Stimulated activated CD4-positive, alpha-beta T cell treated with anti-CD3 and anti-CD28 coated beads, Interleukin-4, amount 100 ng/mL, for 4 hours (primary cell): ENCODE measurements at regions not wholly inside any gene's neighbourhood (a gene's known extent, or its start where the extent isn't known, plus 50 kb on each side); places are given as distances from the start of the nearest gene placed in this dataset.
A peak's percentile ranks its signal among the peaks of the same experiment; 100 is the strongest.

ENCODE experiments used
- DNase-seq, 2 experiments: peaks; one replicate each; pipeline ENCODE4 v3.0.0-alpha.2; 2020

DNA sequence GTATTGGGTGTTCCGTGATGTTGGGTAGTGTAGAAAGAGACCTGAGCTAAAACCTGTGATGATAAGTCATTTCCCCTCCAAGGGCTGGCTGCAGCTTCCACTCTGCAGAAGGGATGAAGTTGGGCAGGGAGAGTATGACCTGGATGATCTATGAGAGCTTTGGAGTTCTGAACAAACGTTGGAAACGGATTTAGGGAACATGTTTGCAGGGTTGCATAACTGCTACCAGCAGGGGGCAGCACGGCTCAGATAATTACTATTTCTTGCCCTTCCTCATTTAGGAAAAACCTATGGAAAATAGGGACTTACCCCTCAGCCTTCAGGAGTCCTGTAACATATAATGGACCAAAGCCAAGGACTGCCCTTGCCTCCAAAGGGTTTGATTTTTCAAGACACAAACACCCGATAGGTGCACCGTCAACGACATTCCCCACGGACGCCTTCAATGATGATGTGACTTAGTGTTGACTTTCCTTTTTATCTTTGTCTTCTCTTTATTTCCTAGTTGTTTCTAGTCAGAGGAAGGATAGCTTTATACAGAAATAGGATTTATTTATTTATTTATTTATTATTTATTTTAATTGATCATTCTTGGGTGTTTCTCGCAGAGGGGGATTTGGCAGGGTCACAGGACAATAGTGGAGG lies 164.9 kb upstream of the SASH1 start:
- DNase-seq: peak in 1 of 2 experiments; percentile 12

DNA sequence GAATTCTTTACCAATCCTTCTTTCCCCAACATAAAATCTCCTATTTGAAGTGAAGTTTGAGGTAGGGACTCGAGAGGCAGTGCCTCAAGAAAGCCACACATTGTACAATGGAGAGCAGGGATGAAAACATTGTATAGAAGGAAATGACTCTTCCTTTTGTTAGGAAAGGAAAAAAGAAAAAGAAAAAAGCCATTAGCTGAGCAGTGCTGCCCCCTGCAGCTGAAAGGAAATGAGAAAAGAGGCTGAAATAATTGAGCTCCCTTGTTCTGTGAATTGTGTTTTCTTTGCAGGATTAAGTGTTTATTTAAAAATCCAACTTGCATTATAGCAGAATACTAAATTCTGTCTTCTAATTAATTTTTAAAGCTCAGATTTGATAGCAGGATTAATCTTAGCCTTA lies 162.9 kb upstream of the SASH1 start:
- DNase-seq: no peak

DNA sequence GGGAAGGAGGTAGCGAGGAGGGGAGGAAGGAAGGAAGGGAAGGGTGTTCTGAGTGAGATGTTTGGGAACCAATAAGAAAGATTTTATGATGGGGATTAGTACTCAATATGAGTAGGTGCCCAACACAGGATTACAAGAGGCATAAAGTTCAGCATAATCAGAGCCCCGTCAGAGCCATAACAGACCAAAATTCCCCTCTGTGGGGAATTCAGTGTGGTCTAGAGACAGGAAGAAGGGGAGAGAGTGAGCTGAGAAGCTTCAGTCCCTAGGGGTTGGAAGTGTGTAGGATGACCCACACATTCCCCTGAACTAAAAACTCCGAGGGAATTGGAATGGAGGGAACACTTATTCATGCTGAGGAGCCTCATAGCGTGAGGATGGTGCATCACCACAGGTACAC lies 160.3 kb upstream of the SASH1 start:
- DNase-seq: no peak

DNA sequence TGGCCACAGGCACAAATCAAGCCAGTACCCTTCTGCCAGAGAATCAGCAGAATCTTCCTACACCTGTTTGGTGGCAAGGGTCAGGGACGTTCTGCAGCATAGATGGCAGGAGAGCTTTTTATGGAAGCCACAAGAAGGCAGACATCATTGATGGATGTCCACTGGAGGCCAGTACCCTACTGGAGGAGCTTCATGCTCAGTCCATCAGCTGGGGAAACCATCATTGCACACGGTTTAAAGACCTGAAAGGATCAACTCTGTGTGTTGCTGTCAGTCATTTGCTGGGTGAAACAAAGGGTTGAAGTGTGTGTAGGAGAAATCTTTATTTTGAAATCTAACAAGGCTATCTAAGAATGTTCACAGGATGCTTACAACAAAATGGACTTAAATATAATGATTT lies 158.9 kb upstream of the SASH1 start:
- no peak for DNase-seq

DNA sequence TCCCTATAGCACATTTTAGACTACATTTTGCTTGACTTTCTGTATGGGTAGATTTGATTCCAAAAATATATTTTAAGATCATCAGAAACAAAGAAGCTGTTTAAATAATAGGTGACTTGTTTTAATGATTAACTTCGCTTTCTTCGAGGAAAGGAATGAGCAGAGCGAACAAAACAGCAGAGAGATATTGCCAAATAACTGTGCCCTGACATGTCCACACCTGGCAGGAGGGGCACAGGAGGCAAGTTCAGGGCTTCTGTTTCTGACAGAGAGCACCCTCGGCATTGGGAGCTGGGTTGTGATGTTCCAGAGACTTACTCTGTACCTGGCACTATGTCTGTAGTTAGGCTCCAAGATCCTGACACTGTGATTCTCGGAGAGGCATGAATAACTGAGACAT lies 155.7 kb upstream of the SASH1 start:
- no peak for DNase-seq

DNA sequence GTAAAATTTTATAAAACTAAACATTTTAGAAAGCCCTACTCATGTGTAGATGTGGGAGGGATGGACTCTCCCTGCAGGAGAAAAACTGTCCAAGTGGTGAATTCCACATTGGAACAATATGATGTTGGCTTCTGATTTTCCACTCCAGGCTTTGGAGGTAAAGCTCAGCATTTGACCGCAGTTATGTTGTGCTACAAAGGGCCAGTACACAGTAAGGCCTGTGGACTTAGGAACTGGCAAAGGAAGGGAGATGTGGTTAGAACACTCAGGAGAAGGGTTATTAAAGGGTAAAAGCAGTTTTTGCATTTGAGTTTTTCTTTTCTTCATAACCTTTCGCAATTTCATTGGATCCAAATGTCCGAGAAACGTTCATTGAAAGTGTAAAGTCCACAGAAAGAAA lies 150.3 kb upstream of the SASH1 start:
- no peak for DNase-seq

DNA sequence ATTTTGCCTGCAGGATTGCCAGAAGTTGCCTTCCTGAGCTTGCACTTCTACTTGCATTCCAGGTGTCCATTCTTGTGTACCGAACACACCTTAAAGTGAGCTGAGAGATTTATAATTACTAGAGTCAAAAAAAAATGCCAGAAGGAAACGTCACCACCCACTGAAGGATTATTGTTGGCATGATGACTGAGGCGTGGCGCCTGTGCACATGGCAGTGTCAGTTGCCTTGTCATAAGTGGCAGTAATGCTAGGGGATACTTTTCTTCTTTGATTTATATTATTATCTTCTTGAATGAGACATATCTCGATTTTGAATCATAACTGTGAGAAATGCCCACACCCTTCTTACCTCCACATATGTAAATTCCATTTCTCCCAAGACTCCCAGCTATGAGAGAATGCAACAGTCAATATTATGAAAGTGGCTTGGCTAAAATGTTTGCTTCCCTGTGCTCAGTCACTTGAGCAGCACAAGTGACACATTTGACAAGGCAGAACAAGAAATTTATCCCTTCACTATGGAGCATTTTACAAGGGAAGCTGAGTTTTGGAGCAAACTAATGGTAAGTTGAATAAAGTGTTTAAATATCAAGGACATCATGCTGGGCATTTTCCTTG lies 149.5 kb upstream of the SASH1 start:
- DNase-seq: no peak

DNA sequence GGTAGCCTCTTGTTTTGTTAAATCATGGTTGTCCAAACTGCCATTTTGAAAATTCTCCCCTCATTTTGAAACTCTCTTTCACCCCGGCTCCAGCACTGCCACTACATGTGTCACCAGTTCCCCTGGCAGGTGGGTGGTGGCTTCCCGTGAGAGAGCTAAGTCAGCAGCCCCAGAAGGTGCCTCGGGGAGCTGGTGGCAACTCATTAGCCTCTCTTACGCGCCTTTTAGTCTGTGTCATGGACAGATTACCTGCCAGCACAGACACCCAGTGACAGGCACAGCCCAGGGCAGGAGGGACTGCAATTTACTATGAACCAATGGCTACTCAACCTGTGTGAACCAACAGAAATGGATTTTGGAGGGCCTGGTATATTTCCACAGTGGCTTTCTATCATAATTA lies 147.1 kb upstream of the SASH1 start:
- DNase-seq: no peak

DNA sequence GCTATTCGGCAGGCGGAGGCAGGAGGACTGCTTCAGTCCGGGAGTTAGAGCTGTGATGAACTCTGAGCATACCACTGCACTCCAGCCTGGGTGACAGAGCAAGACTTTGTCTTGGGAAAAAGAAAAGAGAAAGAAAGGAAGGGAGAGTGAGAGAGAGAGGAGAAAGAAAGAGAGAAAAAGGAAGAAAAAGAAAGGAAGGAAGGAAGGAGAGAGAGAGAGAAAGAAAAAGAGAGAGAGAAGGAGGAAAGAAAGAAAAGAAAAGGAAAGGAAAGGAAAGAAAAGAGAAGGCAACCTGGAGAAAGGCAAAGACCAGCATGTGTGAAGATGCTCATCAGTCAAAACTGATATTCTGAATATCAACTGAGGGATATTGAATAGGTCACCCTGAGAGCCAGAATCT lies 143.1 kb upstream of the SASH1 start:
- no peak for DNase-seq

DNA sequence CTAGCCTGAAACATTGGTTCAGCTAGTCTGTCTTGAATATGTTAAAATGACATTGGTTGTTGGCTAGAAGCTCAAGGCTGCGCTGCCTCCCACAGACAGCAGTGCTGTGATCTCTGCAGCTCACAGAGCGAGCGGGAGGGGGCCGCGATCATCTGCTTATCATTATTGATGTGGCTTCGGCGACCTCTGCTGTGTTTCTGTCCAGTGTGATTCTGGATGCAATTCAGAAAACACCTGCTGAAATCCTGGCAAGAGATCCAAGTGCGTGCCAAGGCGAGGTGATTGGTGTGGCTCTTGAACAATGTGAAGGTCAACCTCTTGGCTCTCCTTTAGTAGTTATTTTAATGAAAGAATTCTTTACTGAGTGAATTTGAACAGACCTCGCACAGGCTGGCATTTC lies 142.3 kb upstream of the SASH1 start:
- no peak for DNase-seq

DNA sequence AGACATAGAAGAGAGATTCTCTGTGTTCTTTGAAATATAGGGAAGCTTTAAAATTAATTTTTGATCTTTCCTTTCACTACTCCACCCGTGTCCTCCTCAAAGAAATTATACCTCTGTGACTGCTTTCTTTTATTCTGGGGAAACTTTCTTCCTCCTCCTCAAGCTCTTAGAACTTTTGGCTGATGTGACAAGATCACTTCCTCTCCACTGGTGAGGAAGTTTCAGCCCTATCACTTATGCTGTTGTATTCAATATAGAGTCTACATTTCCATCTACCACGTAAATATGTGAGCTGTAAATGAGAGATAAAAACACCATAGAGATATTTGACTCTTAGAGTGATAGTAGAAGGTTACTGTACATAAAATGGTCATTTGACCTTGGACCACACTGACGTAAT lies 141.9 kb upstream of the SASH1 start:
- DNase-seq: no peak

DNA sequence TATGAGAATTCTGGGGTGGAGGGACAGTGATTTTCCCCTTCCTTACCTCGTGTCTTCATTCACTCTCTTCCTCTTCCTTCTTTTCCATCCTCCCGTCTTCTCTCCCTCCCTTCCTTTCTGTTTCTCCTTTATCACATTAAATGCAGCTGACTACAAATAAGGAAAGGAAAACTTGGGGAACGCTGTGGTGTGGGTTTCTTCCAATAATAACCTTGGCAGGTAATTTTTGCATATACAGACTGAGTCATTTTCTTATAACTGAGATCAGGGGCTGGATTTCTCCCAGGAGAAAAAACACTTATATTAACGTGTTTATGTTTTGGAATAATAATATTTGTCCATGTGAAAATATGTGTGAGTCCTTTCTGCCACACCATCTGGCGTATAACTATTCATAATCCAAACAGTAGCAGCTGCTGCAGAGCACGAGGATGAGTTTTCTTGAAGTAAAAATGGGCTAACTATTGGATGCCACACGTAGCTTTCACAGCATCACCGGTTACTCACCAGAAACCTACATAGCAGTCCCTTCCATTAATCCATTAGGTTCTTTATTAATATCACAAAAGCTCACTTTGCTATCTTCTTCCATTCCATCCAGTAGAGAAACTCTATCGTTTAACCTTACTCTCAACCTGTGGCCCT lies 139.2 kb upstream of the SASH1 start:
- no peak for DNase-seq

DNA sequence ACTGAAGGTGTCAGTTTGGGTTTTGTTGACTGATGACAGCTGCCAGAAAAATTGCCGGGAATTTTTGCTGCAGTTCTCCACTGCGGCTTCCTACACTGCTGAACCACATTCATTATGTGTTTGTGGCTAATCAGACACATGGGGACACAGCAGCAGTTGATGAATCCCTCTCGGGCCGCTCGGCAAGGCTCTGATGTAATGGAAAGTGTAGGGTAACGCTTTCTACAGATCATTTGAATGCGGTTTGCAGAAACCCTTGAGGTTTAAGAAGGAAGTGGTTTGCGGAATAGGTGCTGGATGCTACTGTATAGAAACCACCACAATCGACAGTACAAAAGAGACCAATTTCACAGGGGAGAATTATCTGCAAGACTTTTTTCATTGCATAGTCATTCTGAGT lies 138.7 kb upstream of the SASH1 start:
- DNase-seq: peak; percentile 24 to 61

DNA sequence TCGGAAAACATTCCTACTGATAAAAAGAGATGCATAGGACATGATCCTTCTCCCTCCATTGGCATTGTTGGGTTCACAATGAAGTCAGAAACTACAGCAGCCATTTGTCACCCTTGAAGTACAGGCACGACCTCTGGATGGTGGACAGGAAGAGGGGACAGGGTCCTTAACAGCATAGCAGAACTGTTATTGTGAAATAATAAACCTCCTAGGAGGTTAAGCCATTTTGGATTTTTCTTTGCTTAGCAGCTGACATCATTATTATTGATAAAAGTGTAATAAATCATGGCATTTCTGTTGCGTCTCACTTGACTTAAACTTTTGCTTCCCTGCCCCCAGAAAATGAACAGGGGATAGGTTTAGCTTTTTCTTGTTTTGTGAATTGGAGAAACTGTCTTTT lies 134.3 kb upstream of the SASH1 start:
- DNase-seq: no peak

DNA sequence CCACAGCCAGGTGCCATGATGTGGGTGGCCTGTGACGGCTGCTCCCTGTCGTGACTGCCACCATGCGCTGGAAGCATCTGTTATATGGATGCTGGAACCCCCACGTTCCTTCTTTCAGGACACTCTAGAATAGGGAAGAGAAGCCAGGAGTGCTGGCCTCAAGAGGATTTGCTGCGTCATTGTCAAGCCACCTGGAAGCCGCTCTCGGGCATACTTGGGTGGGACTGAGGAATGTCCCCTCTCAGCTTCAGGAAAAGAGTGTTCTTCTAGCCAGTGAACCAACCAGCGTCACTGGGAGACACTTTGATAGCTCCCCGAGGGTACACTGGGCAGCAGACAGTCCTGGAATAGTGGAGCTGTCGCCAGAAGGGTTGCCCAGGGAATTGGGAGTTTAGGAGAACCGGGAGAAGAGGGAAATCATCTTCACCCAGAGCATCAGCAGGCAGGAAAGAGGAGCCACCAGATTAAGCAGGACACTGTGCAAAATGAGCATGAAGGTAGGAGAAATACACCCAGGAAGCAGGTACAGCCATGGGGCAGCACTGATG lies 130.8 kb upstream of the SASH1 start:
- no peak for DNase-seq

DNA sequence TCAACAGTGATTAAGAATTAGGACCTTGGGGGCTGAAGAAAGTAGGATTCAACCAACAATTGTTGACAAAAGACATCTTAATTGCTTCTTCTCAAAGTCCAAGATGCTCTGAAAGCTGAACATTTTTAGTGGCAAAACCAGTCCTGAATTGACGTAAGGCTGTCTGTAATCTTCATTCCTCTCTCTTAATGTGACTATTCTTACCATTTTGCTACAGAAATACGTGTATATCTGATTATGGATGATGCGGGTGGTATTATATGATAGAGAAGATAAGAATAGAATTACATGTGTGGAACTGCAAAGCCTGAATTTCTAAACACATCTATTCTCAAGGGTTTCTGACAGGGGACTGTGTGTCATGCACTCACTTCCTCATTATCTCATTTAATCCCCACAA lies 130.3 kb upstream of the SASH1 start:
- DNase-seq: no peak

DNA sequence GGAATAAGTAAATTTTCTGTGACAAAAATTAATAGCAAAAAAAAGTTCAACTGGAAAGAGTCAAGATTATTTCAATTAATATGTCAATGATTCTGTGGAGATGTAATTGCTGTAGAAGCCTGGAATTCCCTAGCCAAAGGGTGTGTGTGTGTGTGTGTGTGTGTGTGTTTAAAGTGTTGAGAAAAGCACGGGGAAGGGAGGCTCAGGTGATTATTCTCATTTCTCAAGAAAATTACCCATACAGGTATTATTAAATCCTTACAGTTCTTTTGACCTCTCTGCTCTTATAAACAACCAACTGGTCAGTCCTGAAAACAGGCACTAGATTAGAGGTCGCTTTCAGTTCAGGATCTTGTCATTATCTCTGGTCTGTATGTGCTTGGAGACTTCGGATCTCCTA lies 129.3 kb upstream of the SASH1 start:
- no peak for DNase-seq

DNA sequence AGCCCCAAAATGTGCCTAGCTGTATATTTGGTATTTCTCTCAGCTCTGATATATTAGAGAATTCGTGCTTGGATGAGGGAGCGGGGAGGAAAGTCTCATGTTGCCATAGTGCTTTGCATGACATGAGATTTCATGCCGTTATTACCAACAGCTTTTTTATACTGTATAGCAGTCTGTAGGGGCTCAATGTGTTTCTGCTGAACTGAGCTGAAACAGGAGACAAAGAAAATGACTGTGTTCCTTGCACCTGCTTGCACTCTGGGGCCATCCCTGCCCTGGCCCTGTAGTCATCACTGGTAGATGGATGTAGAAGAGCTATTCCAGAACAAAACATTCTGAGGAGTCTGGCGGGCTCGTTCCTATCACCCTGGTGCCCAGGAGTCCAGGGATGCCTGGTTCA lies 128.0 kb upstream of the SASH1 start:
- DNase-seq: no peak

DNA sequence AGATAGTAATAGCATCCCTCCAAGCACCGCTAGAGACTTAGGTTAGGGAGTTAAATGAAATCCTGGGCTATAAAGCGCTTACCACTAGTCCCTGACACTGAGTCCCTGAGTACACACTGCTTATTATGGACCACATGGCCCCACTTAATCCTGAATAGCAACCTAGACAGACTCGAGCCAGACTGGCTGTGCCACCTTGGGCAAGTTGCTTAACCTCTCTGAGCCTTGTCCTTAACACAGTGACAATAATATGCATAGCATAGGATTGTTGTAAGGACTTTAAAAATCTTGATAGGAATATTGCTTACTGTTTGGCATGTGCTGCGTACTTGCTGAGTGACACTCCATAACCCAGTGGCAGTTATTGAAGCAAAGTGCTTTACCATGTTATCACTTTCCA lies 125.6 kb upstream of the SASH1 start:
- DNase-seq: no peak

DNA sequence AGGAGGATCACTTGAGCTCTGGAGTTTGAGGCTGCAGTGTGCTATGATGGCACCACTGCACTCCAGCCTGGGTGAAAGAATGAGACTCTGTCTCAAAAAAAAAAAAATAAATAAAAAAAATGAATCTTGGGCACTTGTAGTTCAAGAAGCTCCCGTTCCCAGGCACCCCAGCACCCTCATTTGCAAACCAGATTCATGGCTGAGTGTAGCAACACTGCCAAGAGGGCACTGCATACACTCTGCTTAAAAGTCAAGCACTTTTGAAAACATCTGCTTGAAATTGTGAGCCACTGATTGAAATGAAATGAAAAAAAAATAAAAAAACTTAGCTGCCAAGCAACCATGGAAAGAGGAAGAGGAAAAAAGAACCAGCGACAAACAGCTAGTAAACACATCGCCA lies 124.7 kb upstream of the SASH1 start:
- DNase-seq: no peak

DNA sequence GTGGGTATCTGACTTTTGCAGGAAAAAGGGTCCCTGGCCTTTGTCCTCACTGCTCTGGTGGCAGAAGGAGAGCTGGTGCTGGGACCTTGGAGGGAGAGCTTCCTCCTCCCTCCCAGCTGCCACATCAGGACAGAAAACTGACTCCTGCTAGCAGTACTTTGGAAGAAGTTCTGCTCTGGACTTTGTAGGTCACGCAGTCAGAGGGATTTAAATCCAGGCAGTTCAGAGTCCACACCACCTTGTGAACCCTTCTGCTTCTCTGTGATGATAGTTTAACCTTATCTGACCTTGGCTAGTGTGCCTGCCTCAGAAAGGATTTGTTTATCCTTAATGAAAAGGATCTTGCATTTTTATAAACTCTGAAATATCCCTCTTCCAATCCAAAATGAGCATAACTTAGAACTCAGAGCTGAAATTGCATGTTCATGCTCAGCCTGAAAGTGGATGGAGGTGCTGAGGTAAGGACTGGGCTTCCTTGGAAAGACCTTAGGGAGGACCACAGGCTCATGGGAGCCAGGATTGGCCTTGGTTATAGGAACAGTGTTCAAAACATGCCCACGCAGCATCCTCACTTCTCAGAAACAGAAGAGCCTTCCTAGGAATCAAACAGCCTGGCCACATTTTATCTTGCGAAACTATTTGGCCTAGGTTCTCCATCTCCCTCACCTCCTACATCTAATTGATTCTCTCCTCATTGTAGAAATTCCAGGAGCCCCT lies 123.9 kb upstream of the SASH1 start:
- no peak for DNase-seq

DNA sequence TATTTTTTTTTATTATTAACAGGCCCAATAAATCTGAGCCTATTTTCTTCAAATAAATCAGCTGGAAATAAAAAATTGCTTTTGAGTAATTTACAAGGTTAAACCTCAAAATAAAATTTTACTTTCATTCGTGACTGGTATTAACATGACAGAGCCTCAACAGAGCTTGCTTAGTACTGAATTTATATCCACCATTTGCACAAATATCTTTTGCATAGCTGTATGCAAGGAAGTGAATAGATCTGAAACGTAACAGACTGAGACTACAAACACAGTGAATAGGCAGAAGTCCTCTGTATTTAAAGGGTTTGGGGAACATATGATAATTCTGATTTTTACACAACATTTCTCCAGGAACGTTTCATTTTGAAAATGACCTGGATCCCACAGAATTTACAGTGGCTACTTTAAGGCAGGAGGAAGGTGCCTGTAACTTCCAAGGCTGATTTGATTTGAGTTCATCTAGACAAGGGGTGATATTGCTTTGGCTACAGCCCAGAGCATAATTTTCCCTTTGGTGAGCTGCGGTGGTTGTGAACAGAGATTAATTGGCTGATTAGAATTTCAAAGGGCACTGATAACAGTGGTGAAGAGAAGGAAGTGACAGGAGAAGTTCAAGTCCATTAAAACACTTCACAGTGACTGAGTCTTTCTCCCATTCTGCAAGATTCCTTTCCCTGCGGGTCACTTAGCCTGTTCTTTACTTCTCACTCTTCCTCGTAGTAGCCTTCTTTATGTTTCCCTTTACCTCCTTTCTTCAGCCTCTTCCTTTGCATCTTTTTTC lies 121.2 kb upstream of the SASH1 start:
- DNase-seq: no peak

DNA sequence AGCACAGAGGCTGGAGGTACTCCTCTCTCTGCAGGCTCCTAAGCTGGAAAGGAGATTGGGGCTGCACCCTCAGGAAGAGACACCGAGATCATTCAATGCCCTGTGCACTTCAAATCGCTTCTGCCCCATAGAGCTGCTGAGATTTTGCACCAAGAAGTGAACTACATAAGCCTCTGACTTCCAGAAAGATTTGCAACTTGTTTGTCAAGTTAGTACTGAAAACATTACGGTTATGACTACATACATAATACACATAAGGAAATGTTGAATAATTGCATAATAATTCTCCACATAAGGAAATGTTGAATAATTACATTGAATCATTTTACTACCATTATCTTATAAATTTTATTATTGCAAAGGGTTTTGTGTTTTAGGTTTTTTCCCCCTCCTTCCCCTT lies 120.3 kb upstream of the SASH1 start:
- DNase-seq: no peak
